HG03045 (cell line): ENCODE measurements at regions not wholly inside any gene's neighbourhood (a gene's known extent, or its start where the extent isn't known, plus 50 kb on each side); places are given as distances from the start of the nearest gene placed in this dataset.

Experiments used
- ATAC-seq: cut with Tn5 transposase; IDR thresholded peaks from one replicate; pipeline ENCODE4 v1.9.1; 2021; ENCODE audit warnings: mild to moderate bottlenecking, moderate library complexity; ENCODE audit not compliant: unreplicated experiment

GRCh38 chr11:104301776-104302175, 137.8 kb upstream of the PDGFD start:
- ATAC-seq: no peak

- ATAC-seq: no peak
Measured at GRCh38 chr11:104291646-104292045, 127.7 kb upstream of the PDGFD start.

GRCh38 chr11:104286129-104286528, 122.2 kb upstream of the PDGFD start:
- ATAC-seq: no peak

GRCh38 chr11:104279587-104279986, 115.6 kb upstream of the PDGFD start:
- ATAC-seq: no peak

- ATAC-seq: no peak
Measured at GRCh38 chr11:104275992-104276391, 112.0 kb upstream of the PDGFD start.

- no peak for ATAC-seq
Measured at GRCh38 chr11:104260456-104260855, 96.5 kb upstream of the PDGFD start.

GRCh38 chr11:104259121-104259610, 95.2 kb upstream of the PDGFD start:
- ATAC-seq: no peak

GRCh38 chr11:104256525-104256924, 92.6 kb upstream of the PDGFD start:
- no peak for ATAC-seq

GRCh38 chr11:104254347-104254746, 90.4 kb upstream of the PDGFD start:
- ATAC-seq: no peak

GRCh38 chr11:104246590-104246989, 82.6 kb upstream of the PDGFD start:
- ATAC-seq: no peak

- ATAC-seq: no peak
Measured at GRCh38 chr11:104238916-104239315, 75.0 kb upstream of the PDGFD start.

- no peak for ATAC-seq
Measured at GRCh38 chr11:104225047-104225446, 61.1 kb upstream of the PDGFD start.

- ATAC-seq: no peak
Measured at GRCh38 chr11:104222464-104222863, 58.5 kb upstream of the PDGFD start.

GRCh38 chr11:104221455-104221854, 57.5 kb upstream of the PDGFD start:
- ATAC-seq: no peak

GRCh38 chr11:104219096-104219495, 55.1 kb upstream of the PDGFD start:
- no peak for ATAC-seq

GRCh38 chr11:104214517-104214916, 50.6 kb upstream of the PDGFD start:
- ATAC-seq: no peak
